Ectodermal cell (in vitro differentiated cells): ENCODE measurements at regions not wholly inside any gene's neighbourhood (a gene's known extent, or its start where the extent isn't known, plus 50 kb on each side); places are given as distances from the start of the nearest gene placed in this dataset.
"Not testable (repeated sequence)": the region's sequence is repeated elsewhere in the genome, so short reads cannot be mapped to it uniquely, and the experiment has no call there.

Source experiments
- H3K27ac ChIP-seq: 2 replicates; pipeline ENCODE4 v1.7.0; 2013; ENCODE audit warnings: mild to moderate bottlenecking, low read depth, low read length; ENCODE audit not compliant: insufficient read depth, poor library complexity, severe bottlenecking
- H3K27me3 ChIP-seq: 2 replicates; pipeline ENCODE4 v1.7.0; 2013; ENCODE audit warnings: mild to moderate bottlenecking, low read length; ENCODE audit not compliant: insufficient read depth, control insufficient read depth, poor library complexity, severe bottlenecking
- H3K36me3 ChIP-seq: one replicate; pipeline ENCODE4 v1.7.0; 2013; ENCODE audit warnings: low read length; ENCODE audit not compliant: control insufficient read depth, insufficient read depth
- H3K4me1 ChIP-seq: one replicate; pipeline ENCODE4 v1.7.0; 2013; ENCODE audit warnings: low read length; ENCODE audit not compliant: control insufficient read depth, insufficient read depth
- H3K4me3 ChIP-seq: 2 replicates; pipeline ENCODE4 v1.7.0; 2013; ENCODE audit warnings: low read depth, low read length, control low read depth; ENCODE audit not compliant: insufficient read depth
- H3K9me3 ChIP-seq: 2 replicates; pipeline ENCODE4 v1.7.0; 2013; ENCODE audit warnings: mild to moderate bottlenecking, low read length, moderate library complexity; ENCODE audit not compliant: control insufficient read depth
- WGBS, 2 experiments: methylation state at CpG; one replicate each; pipeline ENCODE4 v1.1.7; 2013; ENCODE audit warnings: missing lambda C conversion rate in 2 of 2; 5-methylcytosine and 5-hydroxymethylcytosine counted together

- H3K27ac ChIP-seq, H3K4me1 ChIP-seq, H3K9me3 ChIP-seq, H3K4me3 ChIP-seq, H3K36me3 ChIP-seq, H3K27me3 ChIP-seq: not testable (repeated sequence)
- 83 to 89% methylated on average over 8 to 9 of the region's 10 CpGs for WGBS, 2 experiments
Measured at GRCh38 chr3:8176759-8177483, 324.7 kb upstream of the LMCD1 start.

GRCh38 chr3:8178516-8178915 is 323.1 kb upstream of the LMCD1 start:
- not testable (repeated sequence) for H3K4me1 ChIP-seq
- 79 to 81% methylated on average over 7 of the region's 7 CpGs for WGBS, 2 experiments

DNA sequence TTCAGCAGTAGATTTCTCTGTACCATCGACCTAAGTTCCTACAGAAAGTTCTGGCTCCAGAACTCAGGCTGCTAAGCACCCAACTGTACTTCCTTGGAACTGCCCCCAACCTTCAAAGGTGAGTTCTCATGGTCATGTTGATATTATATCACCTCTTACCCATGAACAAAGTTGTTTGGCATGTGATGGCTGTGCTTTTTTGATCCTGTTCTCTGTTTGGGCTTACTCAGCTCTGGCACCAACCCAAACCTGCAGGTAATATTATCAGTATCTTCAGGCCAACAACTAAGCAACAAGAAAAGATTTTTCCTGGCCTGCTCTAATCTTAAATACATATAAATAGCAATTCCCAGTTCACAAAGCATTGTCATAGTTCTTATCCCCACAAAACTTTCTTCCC is 318.7 kb upstream of the LMCD1 start:
- WGBS, 2 experiments, result 88 to 92% methylated on average over 1 of the region's 1 CpG
- Histone ChIP-seq H3K27me3 (no peaks in the 10 kb centered on the region), H3K4me1 (no peaks in the 10 kb centered on the region), H3K4me3 (no peak overlapping the region), H3K36me3 (no peaks in the 10 kb centered on the region), H3K27ac (no peak overlapping the region), H3K9me3 (no peaks in the 10 kb centered on the region)

More at GRCh38 chr3:8178516-8178915, 323.1 kb upstream of the LMCD1 start:
- not testable (repeated sequence) for H3K9me3 ChIP-seq, H3K36me3 ChIP-seq, H3K4me3 ChIP-seq, H3K27ac ChIP-seq, H3K27me3 ChIP-seq

DNA sequence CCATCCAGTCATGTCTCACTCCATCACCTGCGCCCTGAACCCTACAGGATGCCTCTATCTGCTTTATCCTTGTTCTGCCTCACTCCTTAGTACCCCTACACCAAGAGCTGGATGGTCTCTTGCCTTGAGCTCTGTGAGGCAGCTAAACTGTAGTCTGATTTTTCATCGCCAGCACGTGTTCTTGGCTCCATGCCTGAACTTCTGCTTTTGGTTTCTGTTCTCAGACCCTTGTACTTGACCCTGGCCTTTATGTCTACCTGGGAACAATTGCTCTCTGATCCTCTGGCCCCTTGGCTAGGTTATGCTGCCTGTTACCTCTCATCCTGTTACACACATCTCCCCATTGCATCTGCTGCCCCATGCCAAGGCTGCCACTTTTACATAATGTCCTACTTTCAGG is 318.0 kb upstream of the LMCD1 start:
- 91 to 93% methylated on average over 3 of the region's 3 CpGs for WGBS, 2 experiments
- Histone ChIP-seq H3K27ac (no peak overlapping the region), H3K36me3 (no peaks in the 10 kb centered on the region), H3K9me3 (no peaks in the 10 kb centered on the region), H3K4me1 (no peaks in the 10 kb centered on the region), H3K27me3 (no peaks in the 10 kb centered on the region), H3K4me3 (no peak overlapping the region)

DNA sequence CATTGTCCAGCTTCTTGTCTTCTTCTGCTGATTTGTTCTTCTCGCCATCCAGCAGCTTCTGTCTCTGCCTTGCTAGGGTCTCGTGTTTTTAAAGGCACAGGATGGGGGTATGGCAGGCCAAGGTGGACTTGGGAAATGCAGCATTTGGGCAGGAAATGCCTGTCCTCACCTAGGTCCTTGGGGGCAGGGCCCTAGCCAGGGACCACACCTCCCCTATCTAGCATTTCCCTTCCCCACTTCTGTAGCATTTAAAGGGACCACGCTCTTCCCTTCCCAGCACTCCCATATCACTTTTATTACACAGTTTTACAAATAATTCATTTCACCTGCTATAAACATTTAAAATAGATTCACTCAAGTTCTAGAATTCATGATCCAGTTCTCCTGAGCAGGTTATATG is 315.4 kb upstream of the LMCD1 start:
- no peaks in the 10 kb centered on the region for H3K36me3 ChIP-seq
- H3K4me3 ChIP-seq, result no peak overlapping the region
- no peaks in the 10 kb centered on the region for H3K4me1 ChIP-seq
- H3K27me3 ChIP-seq, result no peaks in the 10 kb centered on the region
- whole genome bisulfite sequencing, 2 experiments, result 89 to 94% methylated on average over 3 of the region's 3 CpGs
- no peak overlapping the region for H3K27ac ChIP-seq
- H3K9me3 ChIP-seq, result no peaks in the 10 kb centered on the region

DNA sequence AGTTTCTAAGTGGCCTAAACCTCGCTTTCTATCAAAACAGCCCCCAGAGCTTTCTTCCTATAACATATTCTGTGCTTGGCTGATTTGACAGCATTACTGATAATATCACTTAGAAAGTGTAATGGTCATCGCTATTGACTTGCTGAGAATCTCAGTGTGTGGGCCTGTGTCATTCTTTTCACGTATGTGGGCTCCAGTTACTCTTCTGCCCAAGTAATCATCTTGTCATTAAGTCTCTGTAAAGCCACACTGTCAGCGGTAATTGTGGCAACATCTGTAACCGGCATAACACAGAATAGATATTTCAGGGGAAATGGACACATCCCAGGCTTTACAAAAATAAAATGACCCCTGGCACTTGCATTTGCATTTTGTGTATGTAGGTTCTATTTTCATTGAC is 313.6 kb upstream of the LMCD1 start:
- Histone ChIP-seq H3K27me3 (no peaks in the 10 kb centered on the region), H3K27ac (no peak overlapping the region), H3K4me3 (no peak overlapping the region), H3K9me3 (no peaks in the 10 kb centered on the region), H3K36me3 (no peaks in the 10 kb centered on the region), H3K4me1 (no peaks in the 10 kb centered on the region)
- WGBS, 2 experiments, result 89 to 91% methylated on average over 5 of the region's 5 CpGs

GRCh38 chr3:8189051-8189450 is 312.6 kb upstream of the LMCD1 start:
- Histone ChIP-seq H3K36me3 (no peaks in the 10 kb centered on the region), H3K4me1 (no peaks in the 10 kb centered on the region), H3K9me3 (no peaks in the 10 kb centered on the region), H3K27ac (no peak overlapping the region), H3K4me3 (no peak overlapping the region), H3K27me3 (no peaks in the 10 kb centered on the region)
- WGBS, 2 experiments, result 100% methylated on average over 1 of the region's 1 CpG; no CpG with 5 or more reads in 1 of the 2 experiments

- Histone ChIP-seq H3K27me3 (no peaks in the 10 kb centered on the region), H3K9me3 (no peaks in the 10 kb centered on the region), H3K4me1 (no peaks in the 10 kb centered on the region), H3K27ac (no peak overlapping the region), H3K4me3 (no peak overlapping the region), H3K36me3 (no peaks in the 10 kb centered on the region)
- WGBS, 2 experiments, result 90 to 91% methylated on average over 1 of the region's 1 CpG
Measured at GRCh38 chr3:8191406-8191805, 310.2 kb upstream of the LMCD1 start.

DNA sequence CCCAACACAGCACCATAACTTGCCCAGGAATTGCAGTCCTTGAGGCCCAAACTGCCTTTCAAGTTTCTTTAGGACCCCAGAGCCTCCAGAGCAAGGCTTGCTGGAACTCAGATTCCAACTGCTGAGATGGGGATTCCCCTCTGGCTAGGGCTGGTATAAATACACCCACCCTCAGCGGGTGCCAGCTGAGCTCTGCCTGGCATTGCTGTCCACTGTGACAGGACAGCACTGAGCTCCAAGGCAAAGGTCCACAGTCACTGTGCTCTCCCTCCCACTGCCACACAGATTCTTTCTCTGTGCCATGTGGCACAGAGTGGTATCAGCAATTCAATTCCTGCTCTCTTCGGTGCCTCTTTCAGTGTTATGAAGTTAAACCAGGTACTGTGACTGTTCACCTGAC is 304.2 kb upstream of the LMCD1 start:
- 90 to 93% methylated on average over 2 of the region's 2 CpGs for WGBS, 2 experiments
- Histone ChIP-seq H3K9me3 (no peaks in the 10 kb centered on the region), H3K4me1 (no peaks in the 10 kb centered on the region), H3K27me3 (no peaks in the 10 kb centered on the region), H3K36me3 (no peaks in the 10 kb centered on the region), H3K4me3 (no peak overlapping the region), H3K27ac (no peak overlapping the region)

DNA sequence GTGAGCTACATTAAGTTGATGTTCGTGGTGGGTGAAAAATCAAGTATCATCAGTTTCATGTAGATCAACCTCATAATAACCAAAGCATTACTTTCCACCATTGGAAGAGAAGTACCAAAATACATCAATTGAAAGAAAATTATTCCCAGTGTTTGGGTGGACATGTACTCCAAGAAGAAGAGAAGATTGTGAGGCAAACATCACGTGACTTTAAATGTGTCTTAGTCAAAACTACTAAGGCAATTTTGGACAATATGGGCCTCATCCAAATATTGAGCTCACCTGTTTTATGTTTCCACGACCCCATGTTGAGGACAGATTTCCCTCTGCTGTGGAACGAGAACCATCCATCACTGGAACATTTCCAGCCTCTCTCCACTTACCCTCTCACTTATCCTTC is 303.0 kb upstream of the LMCD1 start:
- 90 to 97% methylated on average over 3 of the region's 4 CpGs for WGBS, 2 experiments
- H3K4me3 ChIP-seq, result no peak overlapping the region
- H3K27ac ChIP-seq, result no peak overlapping the region
- no peaks in the 10 kb centered on the region for H3K27me3 ChIP-seq
- H3K4me1 ChIP-seq, result no peaks in the 10 kb centered on the region
- H3K9me3 ChIP-seq, result no peaks in the 10 kb centered on the region
- no peaks in the 10 kb centered on the region for H3K36me3 ChIP-seq

- WGBS, 2 experiments, result 98% methylated on average over 3 of the region's 3 CpGs
- H3K4me1 ChIP-seq, result no peaks in the 10 kb centered on the region
- H3K4me3 ChIP-seq, result no peak overlapping the region
- no peaks in the 10 kb centered on the region for H3K36me3 ChIP-seq
- no peaks in the 10 kb centered on the region for H3K9me3 ChIP-seq
- H3K27me3 ChIP-seq, result no peaks in the 10 kb centered on the region
- no peak overlapping the region for H3K27ac ChIP-seq
Measured at GRCh38 chr3:8200996-8201395, 300.6 kb upstream of the LMCD1 start.
